Skeletal muscle tissue (tissue), 3 donors: ENCODE measurements at regions not wholly inside any gene's neighbourhood (a gene's known extent, or its start where the extent isn't known, plus 50 kb on each side); places are given as distances from the start of the nearest gene placed in this dataset.
"Not testable (repeated sequence)": the region's sequence is repeated elsewhere in the genome, so short reads cannot be mapped to it uniquely, and the experiment has no call there.

Experiments
- H3K27ac ChIP-seq: one replicate; pipeline ENCODE4 v1.7.0; 2013; ENCODE audit warnings: mild to moderate bottlenecking, low read depth, low read length, inconsistent platforms
- H3K27me3 ChIP-seq, 3 donors: one replicate each; pipeline ENCODE4 v1.7.0; 2013; ENCODE audit warnings: low read length in 3 of 3; ENCODE audit not compliant: control insufficient read depth in 3 of 3, insufficient read depth in 3 of 3
- H3K36me3 ChIP-seq, 3 donors: one replicate each; pipeline ENCODE4 v1.7.0; 2013; ENCODE audit warnings: low read length in 3 of 3; ENCODE audit not compliant: control insufficient read depth in 3 of 3, insufficient read depth in 3 of 3
- H3K4me1 ChIP-seq, 3 donors: one replicate each; pipeline ENCODE4 v1.7.0; 2013; ENCODE audit warnings: low read length in 3 of 3, mild to moderate bottlenecking in 3 of 3; ENCODE audit not compliant: control insufficient read depth in 3 of 3, insufficient read depth in 3 of 3
- H3K4me3 ChIP-seq, 3 donors: one replicate each; pipeline ENCODE4 v1.7.0; 2013; ENCODE audit warnings: low read length in 3 of 3
- H3K9ac ChIP-seq, 3 donors: one replicate each; pipeline ENCODE4 v1.7.0; 2013; ENCODE audit warnings: low read length in 3 of 3, mild to moderate bottlenecking in 3 of 3, moderate library complexity in 2 of 3, low read depth in 1 of 3
- H3K9me3 ChIP-seq, 3 donors: one replicate each; pipeline ENCODE4 v1.7.0; 2013; ENCODE audit warnings: low read length in 3 of 3; ENCODE audit not compliant: control insufficient read depth in 3 of 3
- donor health status: Osteomylitis.

GRCh38 chr1:119249283-119249682, 108.8 kb upstream of the WARS2 start:
- no peaks in the 10 kb centered on the region for H3K9me3 ChIP-seq
- H3K36me3 ChIP-seq, result no peaks in the 10 kb centered on the region
- H3K4me1 ChIP-seq, result no peaks in the 10 kb centered on the region
- no peaks in the 10 kb centered on the region for H3K27me3 ChIP-seq
- no peak overlapping the region for H3K27ac ChIP-seq
- H3K9ac ChIP-seq, result no peak overlapping the region
- H3K4me3 ChIP-seq, result no peak overlapping the region

DNA sequence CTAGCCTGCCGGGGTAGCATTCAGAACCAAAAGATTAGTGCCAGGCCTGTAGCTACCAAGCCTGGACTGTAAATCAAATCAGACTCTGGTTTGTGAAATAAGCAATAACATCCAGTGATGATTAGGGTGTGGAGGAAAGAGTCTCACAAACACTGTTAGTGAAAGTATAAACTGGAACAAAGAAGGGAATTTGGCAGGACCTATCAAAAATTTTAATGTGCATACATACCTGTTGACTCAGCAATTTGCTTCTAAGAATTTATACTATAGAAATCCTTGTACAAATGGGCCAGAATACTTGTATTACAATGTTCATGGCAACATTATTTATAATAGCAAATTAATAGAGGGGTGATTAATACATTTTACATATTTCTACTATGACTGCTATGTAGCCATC, 109.8 kb upstream of the WARS2 start:
- no peak overlapping the region for H3K9ac ChIP-seq
- no peak overlapping the region for H3K4me3 ChIP-seq
- no peaks in the 10 kb centered on the region for H3K4me1 ChIP-seq
- no peaks in the 10 kb centered on the region for H3K36me3 ChIP-seq
- no peaks in the 10 kb centered on the region for H3K9me3 ChIP-seq
- H3K27me3 ChIP-seq, result no peaks in the 10 kb centered on the region
- no peak overlapping the region for H3K27ac ChIP-seq

DNA sequence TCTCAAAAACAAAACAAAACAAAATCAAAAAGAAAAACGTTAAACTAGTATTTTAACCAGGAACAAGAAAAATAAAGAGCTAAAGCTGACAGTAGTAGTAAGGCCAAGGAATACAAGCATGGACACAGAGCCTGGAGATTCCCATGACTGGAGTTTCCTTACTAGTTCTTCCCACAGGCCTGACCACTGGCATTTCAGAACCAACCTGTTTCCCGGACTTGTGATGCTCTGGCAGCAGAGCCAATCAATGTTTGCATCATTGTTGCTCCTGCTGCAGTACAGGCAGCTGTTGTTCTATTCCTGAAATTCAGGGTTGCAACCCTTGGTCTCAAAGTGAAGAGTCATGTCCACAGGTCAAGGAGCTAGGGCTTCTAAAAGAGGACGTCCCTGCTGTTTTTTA, 111.3 kb upstream of the WARS2 start:
- Histone ChIP-seq H3K4me1 (no peaks in the 10 kb centered on the region), H3K36me3 (no peaks in the 10 kb centered on the region), H3K9ac (no peak overlapping the region)

DNA sequence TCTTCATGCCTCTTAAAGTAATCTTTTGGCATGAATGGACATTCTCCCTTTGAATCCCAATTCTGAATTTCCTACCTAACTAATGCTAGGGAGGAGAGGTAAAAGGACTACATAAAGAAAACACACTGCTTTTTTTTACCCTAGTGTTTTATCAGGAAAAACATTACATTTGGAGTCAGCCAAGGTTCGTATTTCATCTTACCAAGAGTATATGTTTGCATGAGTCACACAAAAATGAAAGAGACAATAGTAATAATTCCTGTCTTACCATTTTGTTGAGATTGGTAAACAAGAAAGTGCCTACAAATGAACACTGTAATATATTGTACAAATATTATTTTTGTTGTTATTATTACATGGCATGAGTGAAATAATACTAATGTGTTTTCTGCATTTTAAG, 112.9 kb upstream of the WARS2 start:
- Histone ChIP-seq H3K36me3 (no peaks in the 10 kb centered on the region), H3K27me3 (no peaks in the 10 kb centered on the region), H3K4me1 (no peaks in the 10 kb centered on the region), H3K9ac (no peak overlapping the region), H3K4me3 (no peak overlapping the region), H3K27ac (no peak overlapping the region), H3K9me3 (no peaks in the 10 kb centered on the region)

More for the DNA sequence above, 111.3 kb upstream of the WARS2 start:
- no peaks in the 10 kb centered on the region for H3K9me3 ChIP-seq
- no peaks in the 10 kb centered on the region for H3K27me3 ChIP-seq
- no peak overlapping the region for H3K4me3 ChIP-seq
- no peak overlapping the region for H3K27ac ChIP-seq

DNA sequence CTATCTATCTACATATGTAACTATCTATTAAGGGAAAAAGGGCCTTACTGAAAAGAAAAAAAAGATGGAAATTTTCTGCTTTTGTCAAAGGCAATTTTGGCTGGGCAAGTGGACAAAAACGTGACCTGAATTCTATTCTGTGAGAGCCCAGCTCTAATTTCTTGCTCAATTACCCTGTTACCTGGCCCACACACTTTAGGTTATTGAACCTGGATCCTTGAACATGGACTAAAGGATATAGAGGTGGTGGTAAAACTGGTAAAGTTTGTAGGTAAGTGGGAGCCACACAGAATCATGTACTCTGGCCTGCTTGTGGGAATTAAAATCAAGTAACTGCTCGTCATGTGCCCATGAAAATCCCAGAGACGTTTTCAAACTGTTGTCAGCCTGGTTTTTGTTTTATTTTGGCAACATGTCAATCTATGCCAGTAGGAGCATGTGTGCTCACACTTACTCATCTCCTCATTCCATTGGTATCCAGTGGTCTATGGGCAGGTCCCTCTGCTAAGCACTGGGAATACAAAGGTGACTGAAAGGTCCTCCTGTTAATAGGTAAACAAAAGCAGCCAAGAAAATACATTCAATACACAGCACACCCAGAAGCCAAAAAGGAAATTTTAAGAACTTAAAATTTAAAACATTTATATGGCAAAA, 113.7 kb upstream of the WARS2 start:
- H3K27ac ChIP-seq, result no peak overlapping the region
- H3K4me1 ChIP-seq, result no peaks in the 10 kb centered on the region
- no peak overlapping the region for H3K9ac ChIP-seq
- no peak overlapping the region for H3K4me3 ChIP-seq
- H3K36me3 ChIP-seq, result no peaks in the 10 kb centered on the region
- H3K9me3 ChIP-seq, result no peaks in the 10 kb centered on the region
- H3K27me3 ChIP-seq, result no peaks in the 10 kb centered on the region

DNA sequence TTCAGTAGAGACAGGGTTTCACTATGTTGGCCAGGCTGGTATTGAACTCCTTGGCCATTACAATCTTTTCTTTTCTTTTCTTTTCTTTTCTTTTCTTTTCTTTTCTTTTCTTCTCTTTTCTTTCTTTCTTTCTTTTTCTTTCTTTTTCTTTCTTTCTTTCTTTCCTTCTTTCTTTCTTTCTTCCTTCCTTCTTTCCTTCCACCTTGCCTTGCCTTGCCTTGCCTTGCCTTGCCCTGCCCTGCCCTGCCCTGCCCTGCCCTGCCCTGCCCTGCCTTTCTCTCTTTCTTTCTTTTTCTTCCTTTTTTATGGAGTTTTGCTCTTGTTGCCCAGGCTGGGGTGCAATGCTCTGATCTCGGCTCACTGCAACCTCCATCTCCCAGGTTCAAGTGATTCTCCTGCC, 112.5 kb upstream of the HAO2 start:
- H3K9me3 ChIP-seq, H3K4me1 ChIP-seq, H3K27me3 ChIP-seq, H3K9ac ChIP-seq, H3K4me3 ChIP-seq, H3K36me3 ChIP-seq, H3K27ac ChIP-seq: not testable (repeated sequence)

DNA sequence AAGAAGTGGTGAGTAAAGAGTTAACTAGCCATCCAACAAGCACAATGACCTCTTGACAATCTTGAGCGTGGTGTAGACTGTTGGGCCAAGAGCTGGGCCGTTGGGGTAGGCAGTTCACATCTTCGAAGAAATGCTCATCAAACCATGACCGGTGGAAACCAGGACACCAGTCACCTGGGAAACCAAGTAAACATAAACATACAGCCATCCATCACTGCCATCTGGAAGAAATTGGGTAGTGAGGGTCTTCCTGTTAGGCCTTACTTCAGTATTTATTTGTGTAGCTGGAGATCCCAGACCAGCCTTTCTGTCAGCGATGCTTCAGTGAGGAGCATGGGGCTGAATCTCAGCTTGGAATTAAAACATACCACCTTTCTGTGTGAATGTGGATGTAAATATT, 108.1 kb upstream of the HAO2 start:
- Histone ChIP-seq H3K36me3 (no peaks in the 10 kb centered on the region), H3K4me3 (no peak overlapping the region), H3K27ac (no peak overlapping the region), H3K27me3 (no peaks in the 10 kb centered on the region), H3K9ac (no peak overlapping the region), H3K4me1 (no peaks in the 10 kb centered on the region), H3K9me3 (no peaks in the 10 kb centered on the region)

DNA sequence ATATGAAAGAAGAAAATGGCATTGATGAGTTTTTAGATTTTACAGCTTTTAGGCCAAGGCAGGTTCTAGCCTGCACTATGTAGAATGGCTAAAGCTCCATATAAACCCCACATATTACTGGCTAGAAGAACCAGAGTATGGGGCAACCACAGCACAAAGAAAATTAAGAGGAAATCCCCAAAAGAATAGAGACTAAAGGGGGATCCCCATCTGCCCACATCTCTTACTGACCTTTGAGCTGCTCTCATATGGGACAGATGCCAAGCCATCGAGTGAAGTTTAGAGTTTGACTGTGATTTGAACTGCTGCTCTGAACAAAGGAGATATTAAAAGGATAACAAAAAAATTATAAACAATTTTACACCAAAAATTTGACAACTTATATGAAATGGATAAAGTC, 102.2 kb upstream of the HAO2 start:
- Histone ChIP-seq H3K9me3 (no peaks in the 10 kb centered on the region), H3K4me3 (no peak overlapping the region), H3K36me3 (no peaks in the 10 kb centered on the region), H3K4me1 (no peaks in the 10 kb centered on the region), H3K9ac (no peak overlapping the region), H3K27ac (no peak overlapping the region), H3K27me3 (no peaks in the 10 kb centered on the region)

DNA sequence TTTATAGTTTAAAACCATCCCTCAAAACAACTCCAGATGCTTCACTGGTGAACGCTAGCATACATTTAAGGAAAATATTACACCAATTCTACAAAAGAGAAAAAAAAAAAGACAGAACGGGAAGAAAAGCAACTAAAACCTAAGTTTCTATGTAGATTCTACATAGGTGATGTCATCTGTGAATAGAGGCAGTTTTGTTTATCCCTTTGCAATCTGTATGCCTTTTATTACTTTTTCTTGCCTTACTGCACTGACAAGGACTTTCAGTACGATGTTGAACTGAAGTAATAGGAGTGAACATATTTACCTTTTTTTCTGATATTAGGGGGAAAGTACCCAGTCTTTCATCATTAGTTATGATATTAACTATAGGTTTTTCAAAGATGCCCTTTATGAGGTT, 101.7 kb upstream of the HAO2 start:
- H3K9ac ChIP-seq, result no peak overlapping the region
- H3K27me3 ChIP-seq, result no peaks in the 10 kb centered on the region
- no peaks in the 10 kb centered on the region for H3K36me3 ChIP-seq
- H3K4me1 ChIP-seq, result no peaks in the 10 kb centered on the region
- no peaks in the 10 kb centered on the region for H3K9me3 ChIP-seq
- no peak overlapping the region for H3K4me3 ChIP-seq
- no peak overlapping the region for H3K27ac ChIP-seq

DNA sequence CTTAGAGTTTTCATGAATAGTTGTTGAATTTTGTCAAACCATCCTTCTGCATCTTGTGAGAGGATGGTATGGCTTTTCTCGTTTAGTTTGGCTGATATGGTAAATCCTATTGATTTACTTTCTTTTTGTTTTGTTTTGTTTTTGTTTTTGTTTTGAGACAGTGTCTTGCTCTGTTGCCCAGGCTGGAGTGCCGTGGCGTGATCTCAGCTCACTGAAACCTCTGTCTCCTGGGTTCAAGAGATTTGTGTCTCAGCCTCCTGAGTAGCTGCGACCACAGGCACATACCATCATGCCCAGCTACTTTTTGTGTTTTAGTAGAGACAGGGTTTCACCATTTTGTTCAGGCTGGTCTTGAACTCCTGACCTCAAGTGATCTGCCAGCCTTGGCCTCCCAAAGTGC, 101.3 kb upstream of the HAO2 start:
- not testable (repeated sequence) for H3K9me3 ChIP-seq, H3K27me3 ChIP-seq, H3K4me1 ChIP-seq, H3K36me3 ChIP-seq, H3K4me3 ChIP-seq, H3K27ac ChIP-seq, H3K9ac ChIP-seq

GRCh38 chr1:119268879-119269278, 99.7 kb upstream of the HAO2 start:
- H3K9me3 ChIP-seq, result no peaks in the 10 kb centered on the region
- H3K27ac ChIP-seq, result no peak overlapping the region
- no peak overlapping the region for H3K9ac ChIP-seq
- H3K4me1 ChIP-seq, result no peaks in the 10 kb centered on the region
- no peaks in the 10 kb centered on the region for H3K36me3 ChIP-seq
- H3K4me3 ChIP-seq, result no peak overlapping the region
- H3K27me3 ChIP-seq, result no peaks in the 10 kb centered on the region
